Activated T-cell treated with anti-CD3 and anti-CD28 coated beads for 1 hour (primary cell): ENCODE measurements at regions not wholly inside any gene's neighbourhood (a gene's known extent, or its start where the extent isn't known, plus 50 kb on each side); places are given as distances from the start of the nearest gene placed in this dataset.
A peak's percentile ranks its signal among the peaks of the same experiment; 100 is the strongest.

ENCODE experiments used
- DNase-seq: peaks from one replicate; pipeline ENCODE4 v3.0.0-alpha.2; 2020; ENCODE audit warnings: low read depth

GRCh38 chr1:34479731-34480130 is 275.1 kb upstream of the GJB5 start:
- DNase-seq = no peak

GRCh38 chr1:34488080-34488708 is 266.7 kb upstream of the GJB5 start:
- DNase-seq = no peak

- no peak for DNase-seq
These were observed 254.4 kb upstream of the GJB5 start for GRCh38 chr1:34500451-34500850.

GRCh38 chr1:34511802-34512201 is 243.0 kb upstream of the GJB5 start:
- DNase-seq = no peak

GRCh38 chr1:34518146-34518699 is 236.6 kb upstream of the GJB5 start:
- no peak for DNase-seq

GRCh38 chr1:34520111-34520510 is 234.7 kb upstream of the GJB5 start:
- no peak for DNase-seq

GRCh38 chr1:34524783-34525182 is 230.1 kb upstream of the GJB5 start:
- DNase-seq = no peak

- DNase-seq = no peak
These were observed 224.7 kb upstream of the GJB5 start for GRCh38 chr1:34529935-34530859.

- no peak for DNase-seq
These were observed 222.7 kb upstream of the GJB5 start for GRCh38 chr1:34532113-34532512.

- DNase-seq = no peak
These were observed 216.4 kb upstream of the GJB5 start for GRCh38 chr1:34538481-34538880.

- DNase-seq = no peak
These were observed 207.7 kb upstream of the GJB5 start for GRCh38 chr1:34547046-34547674.

GRCh38 chr1:34549199-34549598 is 205.6 kb upstream of the GJB5 start:
- no peak for DNase-seq

- DNase-seq = no peak
These were observed 176.5 kb upstream of the GJB5 start for GRCh38 chr1:34578306-34578705.

GRCh38 chr1:34582356-34582755 is 172.5 kb upstream of the GJB5 start:
- DNase-seq = no peak

- DNase-seq = no peak
These were observed 167.1 kb upstream of the GJB5 start for GRCh38 chr1:34587761-34588160.

- no peak for DNase-seq
These were observed 164.6 kb upstream of the GJB5 start for GRCh38 chr1:34590211-34590623.

GRCh38 chr1:34591751-34592629 is 162.9 kb upstream of the GJB5 start:
- DNase-seq = no peak

GRCh38 chr1:34597877-34598514 is 156.9 kb upstream of the GJB5 start:
- peak; percentile 11 for DNase-seq

GRCh38 chr1:34602907-34603306 is 151.9 kb upstream of the GJB5 start:
- no peak for DNase-seq

GRCh38 chr1:34603594-34603993 is 151.3 kb upstream of the GJB5 start:
- DNase-seq = no peak

GRCh38 chr1:34606504-34606903 is 148.3 kb upstream of the GJB5 start:
- DNase-seq = no peak
